ENCODE measurements at regions not wholly inside any gene's neighbourhood (a gene's known extent, or its start where the extent isn't known, plus 50 kb on each side); places are given as distances from the start of the nearest gene placed in this dataset.

- Histone ChIP-seq H3K9me3 (no peaks in the 10 kb centered on the region), H3K4me3 (no peak overlapping the region), H3K4me1 (ENCODE audit: insufficient read depth) (no peaks in the 10 kb centered on the region), H3K27ac (no peak overlapping the region), H3K36me3 (no peaks in the 10 kb centered on the region), H3K27me3 (no peaks in the 10 kb centered on the region)
- 85 to 90% (median 90%) methylated on average over 17 of the region's 17 CpGs for WGBS, 3 donors
- DNase-seq: no peak
- intact Hi-C loops (cut with DNase I): no loop called here
- TF ChIP-seq EP300 (IDR thresholded peaks at IDR 0.05) (no peak), POLR2A (IDR thresholded peaks at IDR 0.05) (no peak), CTCF (IDR thresholded peaks at IDR 0.05) (no peak)
Measured at GRCh38 chr2:126804347-126804746, 94.3 kb upstream of the TEX51 start.

GRCh38 chr2:126808929-126809328 is 89.8 kb upstream of the TEX51 start:
- Histone ChIP-seq H3K4me3 (no peak overlapping the region), H3K27me3 (no peaks in the 10 kb centered on the region), H3K9me3 (no peaks in the 10 kb centered on the region), H3K36me3 (no peaks in the 10 kb centered on the region), H3K4me1 (ENCODE audit: insufficient read depth) (no peaks in the 10 kb centered on the region), H3K27ac (no peak overlapping the region)
- WGBS, 3 donors: 13 to 18% (median 14%) methylated on average over 6 of the region's 6 CpGs
- intact Hi-C loops (cut with DNase I): no loop called here
- TF ChIP-seq POLR2A (IDR thresholded peaks at IDR 0.05): no peak
- TF ChIP-seq CTCF (IDR thresholded peaks at IDR 0.05): no peak
- no peak for TF ChIP-seq EP300 (IDR thresholded peaks at IDR 0.05)
- no peak for DNase-seq

GRCh38 chr2:126809340-126809739 is 89.3 kb upstream of the TEX51 start:
- 36 to 48% (median 42%) methylated on average over 7 of the region's 7 CpGs for WGBS, 3 donors
- H3K27me3 ChIP-seq: no peaks in the 10 kb centered on the region
- H3K4me1 ChIP-seq (ENCODE audit: insufficient read depth): no peaks in the 10 kb centered on the region

GRCh38 chr2:126810001-126810400 is 88.7 kb upstream of the TEX51 start:
- H3K9me3 ChIP-seq: no peaks in the 10 kb centered on the region
- 79 to 89% (median 85%) methylated on average over 6 of the region's 6 CpGs for WGBS, 3 donors
- H3K36me3 ChIP-seq: no peaks in the 10 kb centered on the region
- intact Hi-C loops (cut with DNase I): no loop called here
- H3K27ac ChIP-seq: no peak overlapping the region
- TF ChIP-seq EP300 (IDR thresholded peaks at IDR 0.05) (no peak), POLR2A (IDR thresholded peaks at IDR 0.05) (no peak), CTCF (IDR thresholded peaks at IDR 0.05) (no peak)
- no peak for DNase-seq
- H3K4me1 ChIP-seq (ENCODE audit: insufficient read depth): no peaks in the 10 kb centered on the region
- H3K27me3 ChIP-seq: no peaks in the 10 kb centered on the region
- H3K4me3 ChIP-seq: no peak overlapping the region

More at GRCh38 chr2:126809340-126809739, 89.3 kb upstream of the TEX51 start:
- Histone ChIP-seq H3K36me3 (no peaks in the 10 kb centered on the region), H3K27ac (no peak overlapping the region), H3K4me3 (no peak overlapping the region), H3K9me3 (no peaks in the 10 kb centered on the region)
- intact Hi-C loops (cut with DNase I): no loop called here
- TF ChIP-seq POLR2A (IDR thresholded peaks at IDR 0.05): no peak
- no peak for TF ChIP-seq CTCF (IDR thresholded peaks at IDR 0.05)
- TF ChIP-seq EP300 (IDR thresholded peaks at IDR 0.05): no peak
- no peak for DNase-seq

- intact Hi-C loops (cut with DNase I): no loop called here
- 63 to 81% (median 76%) methylated on average over 6 of the region's 6 CpGs for WGBS, 3 donors
- no peaks in the 10 kb centered on the region for H3K27me3 ChIP-seq
- no peaks in the 10 kb centered on the region for H3K4me1 ChIP-seq (ENCODE audit: insufficient read depth)
- no peaks in the 10 kb centered on the region for H3K36me3 ChIP-seq
- no peaks in the 10 kb centered on the region for H3K9me3 ChIP-seq
- no peak overlapping the region for H3K27ac ChIP-seq
- no peak for TF ChIP-seq POLR2A (IDR thresholded peaks at IDR 0.05)
- no peak for TF ChIP-seq EP300 (IDR thresholded peaks at IDR 0.05)
- no peak for TF ChIP-seq CTCF (IDR thresholded peaks at IDR 0.05)
- no peak for DNase-seq
- no peak overlapping the region for H3K4me3 ChIP-seq
Measured at GRCh38 chr2:126811101-126811500, 87.6 kb upstream of the TEX51 start.
